Fibroblast of lung (primary cell): ENCODE measurements at regions not wholly inside any gene's neighbourhood (a gene's known extent, or its start where the extent isn't known, plus 50 kb on each side); places are given as distances from the start of the nearest gene placed in this dataset.

ENCODE experiments used
- EZH2 ChIP-seq: IDR thresholded peaks from 2 replicates; pipeline ENCODE4 v1.5.1; 2012; ENCODE audit warnings: low read length, control low read depth, mild to moderate bottlenecking; ENCODE audit errors: missing control alignments
- TF ChIP-seq, protein P1 (sequence below), 2 donors: IDR thresholded peaks in 1 of 2; conservative IDR thresholded peaks in 1 of 2; 1 replicate in 1 of 2; 2 replicates in 1 of 2; pipeline ENCODE4 v1.5.1; 2011 to 2012; ENCODE audit warnings: low read length in 2 of 2, control low read depth in 1 of 2, inconsistent platforms in 1 of 2, low read depth in 1 of 2, mild to moderate bottlenecking in 1 of 2

DNA sequence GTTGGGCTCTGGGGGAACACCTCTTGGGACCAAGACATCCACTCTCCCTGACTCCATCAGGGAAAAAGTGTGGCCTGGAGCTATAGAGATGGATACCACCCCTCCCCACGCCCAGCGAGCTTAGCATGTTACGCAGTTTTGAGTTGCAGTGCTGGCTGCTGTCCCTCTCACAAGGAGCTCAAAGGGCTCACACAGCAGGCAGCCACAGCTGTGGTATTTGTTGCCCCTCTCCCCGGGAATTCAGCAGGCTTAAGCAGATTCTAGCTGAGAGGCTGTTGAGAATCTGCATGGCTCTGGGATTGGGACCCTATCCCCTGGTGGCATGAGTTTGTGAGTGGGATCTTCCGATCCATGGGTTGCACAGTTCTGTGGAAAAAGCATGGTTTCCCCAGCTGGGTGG is 673.1 kb upstream of the FSHR start:
- TF ChIP-seq, protein P1, sequence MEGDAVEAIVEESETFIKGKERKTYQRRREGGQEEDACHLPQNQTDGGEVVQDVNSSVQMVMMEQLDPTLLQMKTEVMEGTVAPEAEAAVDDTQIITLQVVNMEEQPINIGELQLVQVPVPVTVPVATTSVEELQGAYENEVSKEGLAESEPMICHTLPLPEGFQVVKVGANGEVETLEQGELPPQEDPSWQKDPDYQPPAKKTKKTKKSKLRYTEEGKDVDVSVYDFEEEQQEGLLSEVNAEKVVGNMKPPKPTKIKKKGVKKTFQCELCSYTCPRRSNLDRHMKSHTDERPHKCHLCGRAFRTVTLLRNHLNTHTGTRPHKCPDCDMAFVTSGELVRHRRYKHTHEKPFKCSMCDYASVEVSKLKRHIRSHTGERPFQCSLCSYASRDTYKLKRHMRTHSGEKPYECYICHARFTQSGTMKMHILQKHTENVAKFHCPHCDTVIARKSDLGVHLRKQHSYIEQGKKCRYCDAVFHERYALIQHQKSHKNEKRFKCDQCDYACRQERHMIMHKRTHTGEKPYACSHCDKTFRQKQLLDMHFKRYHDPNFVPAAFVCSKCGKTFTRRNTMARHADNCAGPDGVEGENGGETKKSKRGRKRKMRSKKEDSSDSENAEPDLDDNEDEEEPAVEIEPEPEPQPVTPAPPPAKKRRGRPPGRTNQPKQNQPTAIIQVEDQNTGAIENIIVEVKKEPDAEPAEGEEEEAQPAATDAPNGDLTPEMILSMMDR (conservative IDR thresholded peaks at IDR 0.05 in 1 of 2, IDR thresholded peaks at IDR 0.05 in 1 of 2; ENCODE audit: low read depth in 1 of 2, low read length in 2 of 2) = no peak
- no peak for TF ChIP-seq EZH2
